Anterior cingulate cortex (tissue), 58 donors: ENCODE measurements at regions not wholly inside any gene's neighbourhood (a gene's known extent, or its start where the extent isn't known, plus 50 kb on each side); places are given as distances from the start of the nearest gene placed in this dataset.

Experiments used
- DNase-seq, 58 donors: peaks; one replicate each; lab custom pipeline; 2025; lab: John Stamatoyannopoulos, UW

DNA sequence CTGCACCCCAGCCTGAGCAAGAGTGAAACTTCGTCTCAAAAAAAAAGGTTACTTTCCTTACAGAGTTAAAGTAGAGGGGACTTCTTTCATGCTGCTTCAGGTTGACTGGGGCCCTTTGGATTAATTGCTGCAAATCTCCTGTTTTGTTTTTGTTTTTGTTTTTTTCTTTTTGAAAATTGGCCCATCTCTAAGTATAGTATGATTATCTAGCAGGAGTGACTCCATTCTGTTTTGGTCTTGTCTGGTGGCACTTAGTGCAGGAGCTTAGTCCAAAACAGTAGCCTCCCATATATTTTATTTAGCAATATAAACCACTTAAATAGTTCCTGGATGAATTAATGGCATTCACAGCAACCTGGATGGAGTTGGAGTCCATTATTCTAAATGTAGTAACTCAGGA is 113.0 kb downstream of the RPL22L1 start:
- DNase-seq = no peak

DNA sequence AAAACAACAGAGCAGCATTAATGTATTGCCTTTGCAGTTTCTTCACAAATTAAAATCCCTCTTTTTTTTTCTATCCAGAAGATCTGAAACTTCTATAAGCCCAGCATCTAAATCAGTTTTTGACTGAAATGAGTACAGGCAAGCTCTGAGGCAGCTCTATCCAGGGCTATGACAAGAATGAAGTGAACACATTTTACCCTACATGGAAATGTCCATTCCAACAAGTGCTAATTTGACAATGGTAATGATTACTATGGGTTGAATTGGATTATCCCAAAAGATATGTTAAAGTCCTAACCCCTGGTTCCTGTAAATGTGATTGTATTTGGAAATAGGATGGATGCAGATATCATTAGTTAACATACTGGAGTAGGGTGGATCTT is 115.7 kb downstream of the RPL22L1 start:
- no peak for DNase-seq

DNA sequence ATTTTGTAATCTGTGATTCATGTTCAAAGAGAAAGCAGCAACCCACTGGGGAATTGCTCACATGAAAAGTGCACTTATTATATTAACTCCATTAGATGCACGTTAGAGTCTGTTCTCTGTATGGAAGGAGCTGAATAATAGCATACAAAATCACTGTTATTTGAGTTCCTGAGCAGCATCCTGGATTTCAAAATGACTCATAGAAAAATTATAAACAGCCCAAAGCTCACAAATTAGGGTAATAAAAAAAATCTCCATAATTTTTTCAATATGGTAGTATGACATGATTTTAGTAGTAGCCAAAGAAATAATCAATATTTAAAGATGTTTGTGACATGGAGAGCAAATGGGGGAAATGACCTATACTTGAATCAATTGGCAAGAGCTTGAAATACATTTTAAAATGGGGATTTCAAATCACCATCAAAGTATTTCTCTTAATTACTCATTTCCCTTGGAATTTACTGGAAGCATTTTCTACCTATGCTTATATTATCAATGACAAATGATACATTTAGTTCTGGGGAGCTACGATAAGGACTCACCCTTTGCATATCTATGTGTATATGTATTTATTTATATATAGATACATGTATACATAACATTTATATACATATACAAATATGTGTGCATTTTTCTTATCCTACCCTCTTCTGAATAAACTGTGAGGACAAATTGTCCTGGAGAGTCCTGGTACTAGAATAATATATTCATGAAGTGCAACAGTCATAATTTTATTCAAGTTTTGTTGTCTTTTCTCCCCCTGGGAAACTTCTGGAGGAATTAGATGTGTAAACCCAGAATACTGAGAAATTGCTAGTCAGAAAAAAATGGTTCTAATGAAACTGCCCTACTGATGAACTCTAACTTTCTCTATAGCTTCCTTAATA is 116.3 kb downstream of the RPL22L1 start:
- no peak for DNase-seq

DNA sequence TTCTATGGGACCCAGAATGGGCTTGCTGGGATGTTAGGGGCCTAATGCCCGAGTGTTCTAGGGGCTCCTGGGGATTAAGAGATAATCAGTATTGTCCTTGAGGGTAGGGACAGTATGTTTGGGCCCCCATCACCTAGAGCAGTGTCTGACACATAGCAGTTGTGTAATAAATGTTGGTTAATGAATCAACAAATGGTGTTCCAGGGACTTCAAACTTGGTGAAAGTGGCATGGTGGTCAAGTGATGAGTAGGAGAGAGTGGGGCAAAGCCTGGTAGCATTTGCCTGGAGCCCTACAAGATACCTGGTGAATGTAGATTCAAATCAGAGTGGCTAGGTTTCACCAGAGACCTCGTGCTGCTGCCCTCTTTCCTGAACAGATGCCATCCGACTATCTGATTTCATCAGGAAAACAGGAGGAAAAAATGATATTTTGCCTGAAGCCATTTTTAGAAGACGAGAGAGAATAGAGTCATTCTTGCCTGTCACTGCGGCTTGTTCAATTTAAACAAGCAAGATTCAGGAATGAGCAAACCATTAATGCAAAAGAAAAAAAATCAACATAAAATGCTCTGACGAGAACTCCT is 117.3 kb downstream of the RPL22L1 start:
- DNase-seq = no peak

DNA sequence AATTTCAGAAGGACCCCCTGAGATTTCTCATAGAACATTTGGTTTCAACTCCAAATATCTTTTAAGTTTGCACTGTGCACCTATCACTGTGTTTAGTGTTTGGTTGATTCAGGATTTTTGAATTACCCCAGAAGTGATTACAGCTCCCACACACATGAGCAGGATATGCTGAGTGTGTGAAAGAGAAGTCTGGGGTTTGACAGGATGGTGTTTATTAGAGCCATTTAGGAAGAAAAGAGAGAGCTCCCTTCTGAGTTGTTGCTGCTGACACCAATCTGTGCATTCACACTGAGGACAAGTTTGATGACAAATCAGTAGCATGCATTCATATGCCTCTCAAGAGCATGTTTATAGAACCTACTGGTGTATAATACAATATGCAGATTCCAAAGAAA is 118.1 kb downstream of the RPL22L1 start:
- DNase-seq = no peak

DNA sequence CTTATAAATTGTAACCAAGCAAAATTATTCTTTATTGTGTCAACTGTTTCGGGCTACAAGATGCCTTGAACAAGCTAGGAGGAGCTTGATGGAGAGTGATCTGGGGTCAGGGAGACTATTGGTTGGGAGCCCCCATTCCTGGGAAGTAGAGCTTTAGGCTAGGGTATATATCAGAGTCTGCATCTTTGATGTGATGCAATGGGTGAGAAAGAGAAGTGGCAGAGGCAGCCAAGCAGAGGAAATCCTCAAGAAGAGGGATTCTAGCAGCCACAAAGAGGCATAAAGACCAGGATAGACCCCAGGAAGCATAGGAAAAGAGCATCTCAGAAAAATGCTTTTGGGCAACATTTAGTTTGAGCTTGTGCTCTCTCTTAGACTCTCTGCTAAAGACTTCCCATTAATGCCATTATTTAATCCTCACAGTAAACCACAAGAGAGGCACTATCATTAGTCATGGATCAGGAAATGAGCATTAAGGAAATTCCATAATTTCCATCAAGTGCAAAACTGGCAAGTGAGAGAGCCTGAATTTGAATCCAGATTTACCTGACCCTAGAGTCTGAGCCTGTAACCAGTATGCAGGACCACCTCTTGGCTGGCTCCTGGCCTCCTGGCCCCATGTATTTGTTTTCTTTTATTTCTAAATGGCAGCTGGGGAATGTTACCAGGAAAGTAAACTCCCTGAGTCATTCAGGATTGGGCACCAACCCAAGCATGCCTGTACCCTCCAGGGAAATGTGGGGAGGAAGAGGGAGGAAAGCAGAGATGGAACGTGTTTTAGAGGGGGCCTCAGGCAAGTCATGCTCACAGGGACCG is 118.7 kb downstream of the RPL22L1 start:
- peak in 1 of 58 donors; percentile 12 for DNase-seq

DNA sequence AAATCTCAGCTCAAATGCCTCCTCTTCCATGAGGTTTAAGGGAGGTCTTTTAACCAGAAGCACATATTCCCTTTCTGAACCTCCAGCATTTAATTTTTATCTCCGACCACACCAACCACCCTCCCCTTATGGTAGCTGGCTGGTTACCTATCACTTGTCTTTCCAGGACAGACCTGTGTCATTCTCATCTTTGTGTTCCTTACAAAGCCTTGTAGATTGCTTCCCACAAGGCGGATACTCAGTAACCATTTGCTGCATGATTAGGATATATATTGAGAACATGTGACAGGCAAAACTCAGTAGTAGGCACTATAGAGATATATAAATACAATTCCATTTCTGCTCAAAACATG is 119.5 kb downstream of the RPL22L1 start:
- DNase-seq = no peak

DNA sequence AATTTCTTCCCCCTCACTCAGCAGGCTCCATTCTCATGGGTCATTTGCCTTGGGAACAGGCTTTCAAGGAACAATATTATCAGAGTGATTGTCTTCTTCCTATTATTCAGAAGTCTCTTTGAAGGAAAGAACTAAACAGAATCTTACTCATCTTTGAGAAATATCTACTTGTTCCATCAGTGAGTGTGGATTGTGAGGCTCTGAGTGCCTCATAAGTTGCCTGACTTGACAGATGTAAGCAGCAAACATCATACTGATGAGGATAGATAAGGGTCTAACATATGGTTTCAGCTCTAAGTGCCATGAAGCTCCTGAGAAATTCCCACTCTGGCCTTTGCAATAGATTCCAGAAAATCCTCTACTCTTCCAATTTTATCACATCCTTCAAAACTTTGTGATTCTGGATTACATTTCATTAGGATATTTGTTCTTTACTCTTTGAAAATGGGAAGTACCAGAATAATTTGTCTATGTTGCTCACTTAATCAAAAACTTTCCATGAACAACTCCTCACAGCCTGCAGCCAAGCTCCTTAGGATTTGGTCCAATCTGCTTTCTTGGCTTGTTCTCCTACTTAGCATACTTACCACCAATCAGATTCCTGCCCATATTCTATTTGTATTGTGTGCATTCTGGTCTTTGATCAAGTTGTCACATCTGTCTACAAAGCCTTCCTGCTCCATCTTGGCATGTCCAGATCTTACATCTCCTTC is 120.1 kb downstream of the RPL22L1 start:
- DNase-seq = no peak

DNA sequence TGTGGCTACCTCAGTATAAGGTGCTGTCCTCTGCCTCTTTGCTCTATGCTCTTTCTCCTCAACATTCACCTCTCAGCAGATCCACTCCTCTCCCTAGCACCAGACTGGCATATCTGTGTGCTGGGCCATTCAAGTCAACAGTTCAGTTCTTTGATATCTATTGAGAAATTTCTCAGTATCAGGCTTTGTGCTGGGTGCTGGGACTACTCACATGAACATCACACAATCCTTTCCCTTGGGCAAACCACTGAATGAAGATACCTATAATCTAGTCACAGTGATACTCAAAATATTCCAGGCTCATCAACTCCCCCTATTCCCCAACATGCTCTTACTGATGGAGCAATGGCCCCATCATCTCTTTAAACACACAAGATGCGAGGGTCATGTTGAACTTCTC is 120.8 kb downstream of the RPL22L1 start:
- DNase-seq = no peak

DNA sequence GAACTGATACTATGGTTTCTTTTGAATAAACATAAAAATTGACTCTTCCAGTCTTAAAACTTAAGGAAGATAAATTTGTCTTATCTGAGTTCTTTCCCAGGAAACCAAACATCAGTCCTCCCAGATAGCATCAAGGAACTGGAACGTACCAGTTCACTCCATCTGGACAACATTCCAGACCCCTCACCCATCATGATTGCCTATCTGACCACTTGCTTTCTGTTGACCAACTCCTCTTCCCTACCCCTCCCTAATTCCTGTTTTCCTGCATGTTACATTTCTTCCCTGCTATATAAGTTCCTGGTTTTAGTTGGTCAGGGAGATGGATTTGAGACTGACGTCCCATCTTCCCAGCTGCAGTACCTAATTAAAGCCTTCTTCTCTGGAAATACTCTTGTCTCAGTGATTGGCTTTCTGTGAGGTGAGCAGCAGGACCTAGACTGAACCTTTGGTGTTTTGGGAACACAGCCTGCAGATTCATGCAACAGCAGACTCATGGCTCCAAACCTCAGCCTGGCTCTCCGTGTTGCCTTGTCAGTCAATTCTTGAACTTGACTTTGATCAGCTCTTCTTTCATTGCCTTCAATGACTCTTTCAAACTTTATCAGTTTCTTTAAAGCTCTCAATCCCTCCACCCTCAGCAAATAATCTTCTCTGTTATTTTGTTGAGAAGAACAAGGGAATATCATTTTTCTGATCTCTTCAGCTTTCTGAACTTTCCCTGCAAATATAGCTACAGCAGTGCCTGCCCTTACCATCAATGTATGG is 123.6 kb downstream of the RPL22L1 start:
- DNase-seq = no peak

DNA sequence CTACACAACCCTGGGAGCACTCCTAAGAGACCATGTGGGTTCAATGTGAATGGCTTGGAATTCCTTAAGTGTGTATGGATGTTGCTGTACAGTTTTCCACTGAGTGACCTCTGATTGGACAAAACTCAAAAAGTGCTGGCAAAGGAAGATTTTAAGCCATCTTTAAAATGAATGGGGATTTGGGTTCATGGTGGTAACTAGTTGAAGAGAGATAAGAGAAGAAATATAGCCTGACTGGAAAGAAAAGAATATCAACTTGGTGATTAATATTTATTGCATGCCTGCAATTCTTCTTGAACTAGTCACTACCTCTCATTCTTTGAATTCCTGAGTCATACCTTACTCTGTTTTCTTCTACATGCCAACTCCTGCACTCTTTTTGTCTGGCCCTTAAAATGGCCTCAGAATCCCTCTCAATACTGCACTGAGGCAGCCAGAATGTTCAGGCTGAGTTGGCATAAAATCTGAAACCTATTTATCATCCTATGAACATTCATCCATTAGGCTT is 124.7 kb downstream of the RPL22L1 start:
- no peak for DNase-seq

DNA sequence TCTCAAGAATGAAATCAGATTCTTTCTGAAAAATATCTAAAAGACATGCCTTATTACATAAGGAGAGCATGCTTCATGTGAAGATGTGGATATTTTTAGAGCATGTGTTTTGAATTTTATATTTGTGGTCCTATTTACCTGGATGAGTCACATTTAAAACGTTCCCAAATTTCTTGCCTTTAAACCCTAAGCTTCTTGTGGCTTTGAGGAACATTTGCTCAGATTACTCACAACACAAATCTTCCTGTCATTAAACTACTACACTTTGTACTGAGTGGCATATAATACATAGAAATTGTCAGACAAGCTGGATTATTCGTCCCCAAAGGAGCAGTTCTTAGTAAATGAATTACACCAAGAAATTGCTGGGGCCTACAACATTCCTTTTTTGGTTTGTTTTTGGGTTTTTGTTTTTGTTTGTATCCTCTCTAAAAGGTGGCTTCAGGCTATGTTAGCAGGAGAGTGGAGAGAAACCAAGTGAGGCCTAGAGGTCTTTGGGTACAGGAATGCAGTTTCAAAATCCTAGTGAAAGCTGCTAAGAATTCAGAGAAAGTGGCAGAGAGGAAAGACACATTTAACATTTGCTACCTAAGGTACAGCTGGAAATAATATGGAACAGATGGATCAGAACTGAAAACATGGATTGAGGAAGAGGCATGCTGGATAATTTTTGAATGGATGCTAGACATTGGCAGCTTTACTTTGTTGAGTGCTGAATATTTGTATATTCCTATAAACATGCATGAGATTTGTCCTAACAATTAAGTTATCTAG is 128.1 kb downstream of the RPL22L1 start:
- DNase-seq = no peak

DNA sequence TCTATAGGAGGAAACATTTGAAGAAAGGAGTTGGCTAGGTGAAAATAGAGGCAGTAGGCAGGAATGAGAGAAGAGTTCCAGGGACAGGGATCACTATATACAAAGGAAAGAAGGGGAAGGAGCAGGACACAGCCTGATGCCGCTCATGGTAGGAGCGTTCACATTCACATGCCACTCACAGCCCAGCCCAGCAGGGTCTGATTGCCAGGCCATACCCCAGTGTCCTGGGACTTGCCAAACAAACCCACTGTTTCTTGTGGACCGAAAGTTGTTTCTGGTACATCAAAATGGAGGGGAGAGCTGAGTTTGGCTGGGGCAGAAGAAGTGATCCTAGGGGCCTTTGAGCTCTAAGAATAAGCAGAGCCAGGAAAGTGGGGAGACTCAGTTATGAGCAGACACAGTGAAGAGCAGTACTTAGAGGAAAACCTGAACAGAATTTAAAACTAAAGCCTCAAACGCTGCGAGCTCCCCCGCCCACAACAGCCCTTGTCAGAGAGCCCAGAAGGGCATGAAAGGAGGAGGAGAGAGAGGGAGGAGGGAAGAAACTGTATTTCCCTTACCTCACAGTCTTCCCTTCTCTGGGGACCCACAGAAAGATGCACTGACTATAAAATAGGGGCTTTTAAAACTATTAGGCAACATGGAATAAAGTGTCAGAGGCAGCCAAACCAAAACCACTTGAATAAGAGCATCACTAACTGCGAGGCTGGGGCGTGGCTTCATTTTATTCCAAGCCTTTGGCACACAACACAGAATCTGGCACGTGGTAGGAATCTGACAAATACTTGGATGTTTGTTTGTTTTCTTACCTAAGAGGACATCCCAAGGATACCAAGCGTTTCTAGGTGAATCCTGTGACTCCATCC is 129.0 kb downstream of the RPL22L1 start:
- peak in 54 of 58 donors; percentile 6 to 89 (median 69) for DNase-seq

DNA sequence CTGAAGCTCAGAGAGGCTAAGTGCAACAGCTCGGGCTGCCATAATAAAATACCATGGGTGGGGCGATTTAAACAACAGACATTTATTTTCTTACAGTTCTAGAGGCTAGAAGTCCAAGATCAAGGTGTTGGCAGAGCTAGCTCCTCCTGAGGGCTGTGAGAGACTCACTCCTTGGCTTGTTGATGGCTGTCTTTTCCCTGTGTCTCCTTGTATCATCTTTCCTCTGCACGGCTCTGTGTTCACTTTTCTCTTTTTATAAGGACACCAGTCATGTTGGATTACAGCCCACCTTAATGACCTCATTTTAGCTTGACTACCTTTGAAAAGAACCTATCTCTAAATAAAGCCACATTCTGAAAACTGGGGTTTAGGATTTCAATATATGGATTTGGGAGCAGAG is 129.7 kb downstream of the RPL22L1 start:
- no peak for DNase-seq

DNA sequence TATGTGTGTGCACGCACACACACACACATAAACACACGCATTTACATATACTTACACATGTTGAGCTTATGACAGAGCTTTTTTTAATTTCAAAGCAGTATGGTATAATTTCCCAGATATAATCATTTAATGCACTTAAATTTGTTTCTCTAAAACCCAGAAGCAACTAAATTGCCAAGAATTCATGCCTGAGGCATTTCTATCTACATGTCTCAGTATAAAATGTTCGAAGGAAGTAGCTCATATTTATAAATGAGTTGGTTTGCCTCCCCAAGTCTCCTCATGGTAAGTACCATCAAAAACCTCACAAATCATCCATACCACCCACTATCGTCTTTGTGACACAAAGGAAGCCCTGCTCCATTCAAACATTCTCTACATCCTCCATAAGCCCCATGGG is 130.6 kb downstream of the RPL22L1 start:
- DNase-seq = no peak

DNA sequence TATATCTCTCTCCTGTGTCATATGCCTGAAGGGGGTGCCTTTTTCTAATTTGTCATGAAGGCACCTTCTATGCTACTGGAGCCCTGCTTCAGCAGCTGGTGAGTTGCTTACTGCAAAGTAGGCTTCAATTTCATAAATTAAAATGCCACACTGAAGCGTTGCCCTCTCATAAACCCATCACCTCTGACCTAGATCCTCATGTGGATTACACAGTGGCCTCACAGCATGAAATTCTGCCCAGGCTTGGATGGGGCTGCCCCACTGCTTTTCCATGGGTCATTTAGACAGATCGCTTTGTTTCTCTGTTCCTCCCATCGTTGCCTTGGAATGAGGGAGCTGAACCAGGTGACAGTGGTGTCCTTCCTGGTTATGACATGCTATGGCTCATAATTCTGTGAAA is 131.2 kb downstream of the RPL22L1 start:
- no peak for DNase-seq

DNA sequence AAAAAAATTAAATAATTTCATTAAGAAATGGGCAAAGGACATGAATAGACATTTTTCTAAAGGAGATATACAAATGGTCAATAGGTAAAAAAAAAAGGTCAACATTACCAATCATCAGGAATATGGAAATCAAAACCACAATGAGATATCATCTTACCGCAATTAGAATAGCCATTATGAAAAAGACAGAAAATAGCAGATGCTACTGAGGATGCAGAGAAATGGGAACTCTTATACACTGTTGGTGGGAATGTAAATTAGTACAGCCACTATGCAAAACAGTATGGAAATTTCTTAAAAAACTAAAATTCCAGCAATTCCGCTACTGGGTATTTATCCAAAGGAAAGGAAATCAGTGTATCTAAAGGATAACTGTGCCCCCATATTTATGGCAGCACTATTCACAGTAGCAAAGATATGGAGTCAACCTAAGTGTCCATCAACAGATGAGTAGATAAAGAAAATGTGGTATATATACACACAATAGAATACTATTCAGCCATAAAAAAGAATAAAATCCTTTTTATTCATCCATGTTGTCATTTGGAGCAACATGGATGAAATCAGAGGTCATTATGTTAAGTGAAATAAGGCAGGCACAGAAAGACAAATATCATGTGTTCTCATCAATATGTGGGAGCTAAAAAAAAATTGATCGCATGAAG is 132.4 kb downstream of the RPL22L1 start:
- DNase-seq = no peak

DNA sequence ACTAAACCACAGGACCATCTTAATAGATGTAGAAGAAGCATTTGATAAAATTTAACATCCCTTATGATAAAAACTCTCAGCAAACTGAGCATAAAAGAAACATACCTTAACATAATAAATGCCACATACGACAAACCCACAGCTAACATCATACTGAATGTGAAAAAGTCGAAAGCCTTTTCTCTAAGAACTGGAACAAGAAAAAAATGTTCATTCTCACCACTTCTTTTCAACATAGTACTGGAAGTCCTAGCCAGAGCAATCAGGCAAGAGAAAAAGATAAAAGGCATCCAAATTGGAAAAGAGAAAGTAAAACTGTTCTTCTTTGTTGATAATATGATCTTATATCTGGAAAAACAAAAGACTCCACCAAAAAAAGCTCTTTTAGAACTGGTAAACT is 134.2 kb downstream of the RPL22L1 start:
- DNase-seq = no peak
